ENCODE measurements at regions not wholly inside any gene's neighbourhood (a gene's known extent, or its start where the extent isn't known, plus 50 kb on each side); places are given as distances from the start of the nearest gene placed in this dataset.

DNA sequence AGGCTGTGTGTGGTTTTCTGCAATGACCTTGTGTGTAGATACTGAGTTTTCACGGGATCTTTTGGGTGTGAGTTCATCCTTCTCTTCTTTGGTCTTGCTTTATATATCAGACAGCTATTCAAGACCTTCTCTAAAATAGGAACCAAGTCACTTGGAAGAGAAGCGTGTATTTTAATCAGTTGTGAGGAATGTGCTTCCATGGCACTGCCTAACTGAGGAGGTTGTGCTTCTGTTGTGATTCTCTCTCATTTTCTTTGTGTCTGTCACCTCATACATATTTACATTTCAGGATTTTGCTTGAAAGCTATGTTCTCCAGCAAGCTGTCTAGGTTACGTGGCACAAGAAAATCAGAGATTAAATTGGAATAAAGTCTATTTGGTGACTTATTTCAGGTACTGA lies 428.7 kb downstream of the QKI start:
- H3K4me1 ChIP-seq (ENCODE audit: low read length) = no peaks in the 10 kb centered on the region
- no peak overlapping the region for H3K4me2 ChIP-seq (ENCODE audit: low read depth, low read length)
- H3K9me3 ChIP-seq (replicated peaks; ENCODE audit: insufficient read depth, low read length) = no peaks in the 10 kb centered on the region
- no peak for TF ChIP-seq CTCF (IDR thresholded peaks at IDR 0.05; ENCODE audit: low read length)
- TF ChIP-seq EZH2phosphoT487 (IDR thresholded peaks at IDR 0.05; ENCODE audit: low read length) = no peak
- no peak for TF ChIP-seq EZH2 (optimal IDR thresholded peaks at IDR 0.05; ENCODE audit: low read depth, low read length)
- no peaks in the 10 kb centered on the region for H3F3A ChIP-seq (ENCODE audit: insufficient read depth, low read length)
- H2AFZ ChIP-seq (ENCODE audit: low read length) = no peak overlapping the region
- H3K9me2 ChIP-seq (replicated peaks; ENCODE audit: insufficient read depth, low read length) = no peaks in the 10 kb centered on the region
- DNase-seq = no peak
- H3K27me3 ChIP-seq (replicated peaks; ENCODE audit: insufficient read depth, low read length) = no peaks in the 10 kb centered on the region
- no peak overlapping the region for H3K9ac ChIP-seq (ENCODE audit: low read length)
- H3K79me2 ChIP-seq (ENCODE audit: low read length) = no peaks in the 10 kb centered on the region
- no peaks in the 10 kb centered on the region for H4K20me1 ChIP-seq (ENCODE audit: insufficient read depth, low read length)
- no peak overlapping the region for H3K4me3 ChIP-seq (ENCODE audit: low read length)
- H3K36me3 ChIP-seq (replicated peaks; ENCODE audit: insufficient read depth, low read length) = no peaks in the 10 kb centered on the region
- H3K27ac ChIP-seq (ENCODE audit: low read length) = no peak overlapping the region

DNA sequence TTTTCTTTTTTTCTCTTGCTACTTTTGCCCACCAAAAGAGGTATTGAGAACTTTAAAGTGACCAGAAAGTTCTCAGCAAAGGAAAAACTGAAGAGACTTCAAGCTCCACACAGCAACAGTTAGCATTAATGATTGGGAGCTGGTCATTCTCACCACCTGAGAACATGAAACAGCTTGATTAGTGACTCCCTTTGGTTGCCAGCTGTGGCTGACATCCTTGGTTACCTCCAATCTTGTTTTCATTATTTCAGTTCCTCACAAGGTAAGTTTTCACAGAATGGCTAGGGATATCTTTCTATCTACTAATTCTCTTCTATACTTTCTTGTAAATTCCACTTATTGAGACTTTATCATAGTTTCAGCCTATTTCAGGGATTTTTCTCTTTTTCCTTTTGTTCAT lies 427.9 kb downstream of the QKI start:
- H3F3A ChIP-seq (ENCODE audit: insufficient read depth, low read length) = no peaks in the 10 kb centered on the region
- no peak overlapping the region for H3K4me3 ChIP-seq (ENCODE audit: low read length)
- H3K27ac ChIP-seq (ENCODE audit: low read length) = no peak overlapping the region
- H3K79me2 ChIP-seq (ENCODE audit: low read length) = no peaks in the 10 kb centered on the region
- no peak for DNase-seq
- H3K4me2 ChIP-seq (ENCODE audit: low read depth, low read length) = no peak overlapping the region
- H2AFZ ChIP-seq (ENCODE audit: low read length) = no peak overlapping the region
- H3K9me3 ChIP-seq (replicated peaks; ENCODE audit: insufficient read depth, low read length) = no peaks in the 10 kb centered on the region
- no peaks in the 10 kb centered on the region for H3K27me3 ChIP-seq (replicated peaks; ENCODE audit: insufficient read depth, low read length)
- no peak overlapping the region for H3K9ac ChIP-seq (ENCODE audit: low read length)
- no peaks in the 10 kb centered on the region for H3K4me1 ChIP-seq (ENCODE audit: low read length)
- H3K36me3 ChIP-seq (replicated peaks; ENCODE audit: insufficient read depth, low read length) = no peaks in the 10 kb centered on the region
- TF ChIP-seq EZH2 (optimal IDR thresholded peaks at IDR 0.05; ENCODE audit: low read depth, low read length) (no peak), CTCF (IDR thresholded peaks at IDR 0.05; ENCODE audit: low read length) (no peak), EZH2phosphoT487 (IDR thresholded peaks at IDR 0.05; ENCODE audit: low read length) (no peak)
- H3K9me2 ChIP-seq (replicated peaks; ENCODE audit: insufficient read depth, low read length) = no peaks in the 10 kb centered on the region
- no peaks in the 10 kb centered on the region for H4K20me1 ChIP-seq (ENCODE audit: insufficient read depth, low read length)

- H3K9me2 ChIP-seq (replicated peaks; ENCODE audit: insufficient read depth, low read length) = no peaks in the 10 kb centered on the region
- TF ChIP-seq EZH2phosphoT487 (IDR thresholded peaks at IDR 0.05; ENCODE audit: low read length) = no peak
- TF ChIP-seq CTCF (IDR thresholded peaks at IDR 0.05; ENCODE audit: low read length) = no peak
- no peak for TF ChIP-seq EZH2 (optimal IDR thresholded peaks at IDR 0.05; ENCODE audit: low read depth, low read length)
- no peak overlapping the region for H3K4me2 ChIP-seq (ENCODE audit: low read depth, low read length)
- no peak overlapping the region for H3K9ac ChIP-seq (ENCODE audit: low read length)
- H3K79me2 ChIP-seq (ENCODE audit: low read length) = no peaks in the 10 kb centered on the region
- no peak overlapping the region for H2AFZ ChIP-seq (ENCODE audit: low read length)
- DNase-seq = no peak
- H3K36me3 ChIP-seq (replicated peaks; ENCODE audit: insufficient read depth, low read length) = no peaks in the 10 kb centered on the region
- H3K4me3 ChIP-seq (ENCODE audit: low read length) = no peak overlapping the region
- no peaks in the 10 kb centered on the region for H3F3A ChIP-seq (ENCODE audit: insufficient read depth, low read length)
- no peaks in the 10 kb centered on the region for H3K9me3 ChIP-seq (replicated peaks; ENCODE audit: insufficient read depth, low read length)
- H3K4me1 ChIP-seq (ENCODE audit: low read length) = no peaks in the 10 kb centered on the region
- no peaks in the 10 kb centered on the region for H4K20me1 ChIP-seq (ENCODE audit: insufficient read depth, low read length)
- no peaks in the 10 kb centered on the region for H3K27me3 ChIP-seq (replicated peaks; ENCODE audit: insufficient read depth, low read length)
- H3K27ac ChIP-seq (ENCODE audit: low read length) = no peak overlapping the region
Measured at GRCh38 chr6:163841733-163842132, 427.2 kb downstream of the QKI start.

Measured in MM.1S (cell line).